HUES48 (cell line): ENCODE measurements at regions not wholly inside any gene's neighbourhood (a gene's known extent, or its start where the extent isn't known, plus 50 kb on each side); places are given as distances from the start of the nearest gene placed in this dataset.

Experiments used
- H3K27ac ChIP-seq: one replicate; pipeline ENCODE4 v1.7.0; 2013; ENCODE audit warnings: low read depth, low read length, inconsistent platforms
- H3K27me3 ChIP-seq: 2 replicates; pipeline ENCODE4 v1.6.1; 2013; ENCODE audit warnings: mild to moderate bottlenecking, low read length; ENCODE audit not compliant: control insufficient read depth, insufficient read depth
- H3K36me3 ChIP-seq: 2 replicates; pipeline ENCODE4 v1.6.1; 2013; ENCODE audit warnings: low read length; ENCODE audit not compliant: control insufficient read depth, insufficient read depth
- H3K4me1 ChIP-seq: 2 replicates; pipeline ENCODE4 v1.6.1; 2013; ENCODE audit warnings: mild to moderate bottlenecking, low read length; ENCODE audit not compliant: control insufficient read depth, insufficient read depth
- H3K4me3 ChIP-seq: 2 replicates; pipeline ENCODE4 v1.5.1; 2013; ENCODE audit warnings: mild to moderate bottlenecking, low read depth, low read length
- H3K9ac ChIP-seq: 2 replicates; pipeline ENCODE4 v1.6.1; 2013; ENCODE audit warnings: mild to moderate bottlenecking, low read depth, low read length, moderate library complexity
- H3K9me3 ChIP-seq: 2 replicates; pipeline ENCODE4 v1.6.1; 2013; ENCODE audit warnings: low read length; ENCODE audit not compliant: control insufficient read depth, insufficient read depth

- no peak overlapping the region for H3K27ac ChIP-seq
- no peaks in the 10 kb centered on the region for H3K4me1 ChIP-seq
- H3K36me3 ChIP-seq = no peaks in the 10 kb centered on the region
- H3K27me3 ChIP-seq = no peaks in the 10 kb centered on the region
- H3K9me3 ChIP-seq = no peaks in the 10 kb centered on the region
- H3K9ac ChIP-seq = no peak overlapping the region
- no peak overlapping the region for H3K4me3 ChIP-seq
Measured at GRCh38 chr21:24042687-24043086, 1564.6 kb downstream of the MRPL39 start.

GRCh38 chr21:24032709-24033232 is 1574.5 kb downstream of the MRPL39 start:
- peaks cover 20% of the 10 kb centered on the region for H3K9me3 ChIP-seq
- no peaks in the 10 kb centered on the region for H3K27me3 ChIP-seq
- H3K4me3 ChIP-seq = no peak overlapping the region
- H3K9ac ChIP-seq = no peak overlapping the region
- no peak overlapping the region for H3K27ac ChIP-seq
- no peaks in the 10 kb centered on the region for H3K4me1 ChIP-seq
- H3K36me3 ChIP-seq = no peaks in the 10 kb centered on the region

GRCh38 chr21:24027396-24027795 is 1579.9 kb downstream of the MRPL39 start:
- H3K27ac ChIP-seq = no peak overlapping the region
- no peak overlapping the region for H3K4me3 ChIP-seq
- peaks cover 3% of the 10 kb centered on the region; the same call in 1 of the 2 replicates for H3K9me3 ChIP-seq
- H3K9ac ChIP-seq = no peak overlapping the region
- no peaks in the 10 kb centered on the region for H3K36me3 ChIP-seq
- H3K4me1 ChIP-seq = no peaks in the 10 kb centered on the region
- H3K27me3 ChIP-seq = no peaks in the 10 kb centered on the region

- no peak overlapping the region for H3K9ac ChIP-seq
- H3K36me3 ChIP-seq = no peaks in the 10 kb centered on the region
- H3K9me3 ChIP-seq = peaks cover 15% of the 10 kb centered on the region
- H3K27me3 ChIP-seq = no peaks in the 10 kb centered on the region
- H3K4me1 ChIP-seq = no peaks in the 10 kb centered on the region
- no peak overlapping the region for H3K4me3 ChIP-seq
- H3K27ac ChIP-seq = no peak overlapping the region
Measured at GRCh38 chr21:24025101-24025500, 1582.2 kb downstream of the MRPL39 start.

GRCh38 chr21:24023936-24024335 is 1583.3 kb downstream of the MRPL39 start:
- H3K27ac ChIP-seq = no peak overlapping the region
- no peak overlapping the region for H3K4me3 ChIP-seq
- no peaks in the 10 kb centered on the region for H3K27me3 ChIP-seq
- no peaks in the 10 kb centered on the region for H3K4me1 ChIP-seq
- no peaks in the 10 kb centered on the region for H3K36me3 ChIP-seq
- peaks cover 20% of the 10 kb centered on the region for H3K9me3 ChIP-seq
- no peak overlapping the region for H3K9ac ChIP-seq

- Histone ChIP-seq H3K9ac (no peak overlapping the region), H3K4me1 (no peaks in the 10 kb centered on the region), H3K36me3 (no peaks in the 10 kb centered on the region), H3K27ac (no peak overlapping the region), H3K9me3 (peaks cover 25% of the 10 kb centered on the region), H3K27me3 (no peaks in the 10 kb centered on the region), H3K4me3 (no peak overlapping the region)
Measured at GRCh38 chr21:24023402-24023801, 1583.9 kb downstream of the MRPL39 start.

- Histone ChIP-seq H3K27ac (no peak overlapping the region), H3K4me1 (no peaks in the 10 kb centered on the region), H3K36me3 (no peaks in the 10 kb centered on the region), H3K27me3 (no peaks in the 10 kb centered on the region), H3K9ac (no peak overlapping the region), H3K4me3 (no peak overlapping the region), H3K9me3 (peaks cover 11% of the 10 kb centered on the region)
Measured at GRCh38 chr21:24014381-24014780, 1592.9 kb downstream of the MRPL39 start.

GRCh38 chr21:24011087-24011486 is 1596.2 kb downstream of the MRPL39 start:
- Histone ChIP-seq H3K36me3 (no peaks in the 10 kb centered on the region), H3K4me1 (no peaks in the 10 kb centered on the region), H3K9me3 (peaks cover 3% of the 10 kb centered on the region; the same call in 1 of the 2 replicates), H3K27me3 (no peaks in the 10 kb centered on the region), H3K4me3 (no peak overlapping the region), H3K27ac (no peak overlapping the region), H3K9ac (no peak overlapping the region)

GRCh38 chr21:24007592-24007991 is 1599.7 kb downstream of the MRPL39 start:
- no peak overlapping the region for H3K9ac ChIP-seq
- H3K9me3 ChIP-seq = peaks cover 11% of the 10 kb centered on the region
- H3K27me3 ChIP-seq = no peaks in the 10 kb centered on the region
- H3K36me3 ChIP-seq = no peaks in the 10 kb centered on the region
- no peak overlapping the region for H3K27ac ChIP-seq
- no peak overlapping the region for H3K4me3 ChIP-seq
- H3K4me1 ChIP-seq = no peaks in the 10 kb centered on the region

- Histone ChIP-seq H3K9me3 (peaks cover 18% of the 10 kb centered on the region), H3K27ac (no peak overlapping the region), H3K27me3 (no peaks in the 10 kb centered on the region), H3K4me1 (no peaks in the 10 kb centered on the region), H3K36me3 (no peaks in the 10 kb centered on the region), H3K9ac (no peak overlapping the region), H3K4me3 (no peak overlapping the region)
Measured at GRCh38 chr21:23986987-23987386, 1620.3 kb downstream of the MRPL39 start.

- Histone ChIP-seq H3K4me1 (no peaks in the 10 kb centered on the region), H3K9me3 (peaks cover 18% of the 10 kb centered on the region), H3K36me3 (no peaks in the 10 kb centered on the region)
Measured at GRCh38 chr21:23986214-23986613, 1621.1 kb downstream of the MRPL39 start.

GRCh38 chr21:23982546-23982945 is 1624.7 kb downstream of the MRPL39 start:
- no peak overlapping the region for H3K9ac ChIP-seq
- peaks cover 28% of the 10 kb centered on the region for H3K9me3 ChIP-seq
- no peak overlapping the region for H3K27ac ChIP-seq
- no peaks in the 10 kb centered on the region for H3K4me1 ChIP-seq
- no peaks in the 10 kb centered on the region for H3K36me3 ChIP-seq
- H3K4me3 ChIP-seq = no peak overlapping the region
- no peaks in the 10 kb centered on the region for H3K27me3 ChIP-seq

More at GRCh38 chr21:23986214-23986613, 1621.1 kb downstream of the MRPL39 start:
- Histone ChIP-seq H3K4me3 (no peak overlapping the region), H3K27me3 (no peaks in the 10 kb centered on the region), H3K9ac (no peak overlapping the region), H3K27ac (no peak overlapping the region)
